ENCODE measurements at regions not wholly inside any gene's neighbourhood (a gene's known extent, or its start where the extent isn't known, plus 50 kb on each side); places are given as distances from the start of the nearest gene placed in this dataset.

- TF ChIP-seq CTCF (conservative IDR thresholded peaks at IDR 0.05; ENCODE audit: low read length), result no peak
- DNase-seq (ENCODE audit: low read depth), result no peak
- H3K4me3 ChIP-seq (ENCODE audit: low read length), result no peak overlapping the region
Observed at GRCh38 chr4:71669291-71669690, 114.6 kb downstream of the GC start.

GRCh38 chr4:71665358-71665757 lies 118.5 kb downstream of the GC start:
- DNase-seq (ENCODE audit: low read depth), result no peak
- no peak overlapping the region for H3K4me3 ChIP-seq (ENCODE audit: low read length)
- no peak for TF ChIP-seq CTCF (conservative IDR thresholded peaks at IDR 0.05; ENCODE audit: low read length)

- no peak for TF ChIP-seq CTCF (conservative IDR thresholded peaks at IDR 0.05; ENCODE audit: low read length)
- no peak overlapping the region for H3K4me3 ChIP-seq (ENCODE audit: low read length)
- no peak for DNase-seq (ENCODE audit: low read depth)
Observed at GRCh38 chr4:71664366-71664765, 119.5 kb downstream of the GC start.

- H3K4me3 ChIP-seq (ENCODE audit: low read length), result no peak overlapping the region
- no peak for TF ChIP-seq CTCF (conservative IDR thresholded peaks at IDR 0.05; ENCODE audit: low read length)
- no peak for DNase-seq (ENCODE audit: low read depth)
Observed at GRCh38 chr4:71663780-71664179, 120.1 kb downstream of the GC start.

GRCh38 chr4:71659979-71660378 lies 123.9 kb downstream of the GC start:
- no peak overlapping the region for H3K4me3 ChIP-seq (ENCODE audit: low read length)
- no peak for DNase-seq (ENCODE audit: low read depth)
- no peak for TF ChIP-seq CTCF (conservative IDR thresholded peaks at IDR 0.05; ENCODE audit: low read length)

GRCh38 chr4:71648923-71649322 lies 135.0 kb downstream of the GC start:
- TF ChIP-seq CTCF (conservative IDR thresholded peaks at IDR 0.05; ENCODE audit: low read length), result no peak
- no peak for DNase-seq (ENCODE audit: low read depth)
- H3K4me3 ChIP-seq (ENCODE audit: low read length), result no peak overlapping the region

- TF ChIP-seq CTCF (conservative IDR thresholded peaks at IDR 0.05; ENCODE audit: low read length), result no peak
- DNase-seq (ENCODE audit: low read depth), result no peak
- no peak overlapping the region for H3K4me3 ChIP-seq (ENCODE audit: low read length)
Observed at GRCh38 chr4:71648448-71648847, 135.4 kb downstream of the GC start.

Measured in AG10803 (cell line).